Activated T-helper 2 cell treated with anti-CD3 and anti-CD28 coated beads, Interferon-gamma antibody, Interleukin-2, Interleukin-4, amounts not matched to agents 10 μg/mL and 5 μg/mL and 100 μg/mL, durations not matched to agents 14 hours and 24 hours and 36 hours (primary cell): ENCODE measurements at regions not wholly inside any gene's neighbourhood (a gene's known extent, or its start where the extent isn't known, plus 50 kb on each side); places are given as distances from the start of the nearest gene placed in this dataset.

Source experiments
- DNase-seq: peaks from one replicate; pipeline ENCODE4 v3.0.0; 2021; ENCODE audit warnings: low spot score
- H3K27ac Mint-ChIP-seq: one replicate; pipeline ENCODE4 v1.8.0; 2021; ENCODE audit warnings: mixed read lengths
- H3K27me3 Mint-ChIP-seq: one replicate; pipeline ENCODE4 v1.8.0; 2021; ENCODE audit warnings: low read depth, mixed read lengths
- H3K36me3 Mint-ChIP-seq: one replicate; pipeline ENCODE4 v1.8.0; 2021; ENCODE audit warnings: low read depth, mixed read lengths
- H3K4me1 Mint-ChIP-seq: one replicate; pipeline ENCODE4 v1.8.0; 2021; ENCODE audit warnings: low read depth, mixed read lengths
- H3K4me3 Mint-ChIP-seq: one replicate; pipeline ENCODE4 v1.8.0; 2021; ENCODE audit warnings: low read depth, mild to moderate bottlenecking, moderate library complexity, mixed read lengths
- H3K9me3 Mint-ChIP-seq: one replicate; pipeline ENCODE4 v1.8.0; 2021; ENCODE audit warnings: mixed read lengths
- intact Hi-C: fragments of 100-400 bp; cut with micrococcal nuclease; formaldehyde crosslinking; loops from one replicate; pipeline ENCODE4 v1.15.1; 2023

- intact Hi-C loops: no loop called here
- H3K36me3 Mint-ChIP-seq: no peaks in the 10 kb centered on the region
Observed at GRCh38 chr7:18123508-18124239, 96.0 kb upstream of the PRPS1L1 start.

DNA sequence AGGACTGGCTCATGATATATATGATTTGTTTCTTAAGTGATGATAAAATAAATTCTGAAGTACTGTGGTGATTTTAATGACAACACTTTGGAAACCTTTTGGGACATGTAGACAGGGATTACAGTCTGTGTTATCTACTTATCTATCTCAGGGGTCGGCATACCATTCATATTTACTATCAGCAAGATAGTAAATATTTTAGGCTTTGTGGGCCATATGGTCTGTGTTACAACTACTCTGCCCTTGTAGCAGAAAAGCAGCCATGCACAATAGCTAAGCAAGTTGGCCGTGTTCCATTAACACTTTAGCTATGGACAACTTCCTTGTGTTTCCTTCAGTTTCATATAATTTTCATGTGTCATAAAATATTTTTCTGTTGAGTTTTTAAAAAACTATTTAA lies 97.8 kb upstream of the PRPS1L1 start:
- Mint-ChIP-seq H3K27ac (no peak overlapping the region), H3K36me3 (no peaks in the 10 kb centered on the region), H3K4me3 (no peak overlapping the region), H3K27me3 (peaks cover 2% of the 10 kb centered on the region), H3K4me1 (no peaks in the 10 kb centered on the region), H3K9me3 (no peaks in the 10 kb centered on the region)
- no peak for DNase-seq
- intact Hi-C loops: no loop called here

More at GRCh38 chr7:18123508-18124239, 96.0 kb upstream of the PRPS1L1 start:
- no peaks in the 10 kb centered on the region for H3K4me1 Mint-ChIP-seq
- no peak overlapping the region for H3K4me3 Mint-ChIP-seq
- H3K27ac Mint-ChIP-seq: no peak overlapping the region
- no peaks in the 10 kb centered on the region for H3K9me3 Mint-ChIP-seq
- peaks cover under 1% of the 10 kb centered on the region for H3K27me3 Mint-ChIP-seq
- DNase-seq: no peak

- H3K36me3 Mint-ChIP-seq: no peaks in the 10 kb centered on the region
- H3K27ac Mint-ChIP-seq: no peak overlapping the region
- intact Hi-C loops: no loop called here
- H3K4me1 Mint-ChIP-seq: no peaks in the 10 kb centered on the region
- DNase-seq: no peak
- no peak overlapping the region for H3K4me3 Mint-ChIP-seq
- peaks cover 2% of the 10 kb centered on the region for H3K27me3 Mint-ChIP-seq
- no peaks in the 10 kb centered on the region for H3K9me3 Mint-ChIP-seq
Observed at GRCh38 chr7:18126281-18126680, 98.6 kb upstream of the PRPS1L1 start.

GRCh38 chr7:18128846-18129245 lies 101.2 kb upstream of the PRPS1L1 start:
- Mint-ChIP-seq H3K27ac (no peak overlapping the region), H3K4me1 (no peaks in the 10 kb centered on the region), H3K27me3 (peaks cover 2% of the 10 kb centered on the region), H3K4me3 (no peak overlapping the region), H3K36me3 (no peaks in the 10 kb centered on the region), H3K9me3 (no peaks in the 10 kb centered on the region)
- DNase-seq: no peak
- intact Hi-C loops: no loop called here

DNA sequence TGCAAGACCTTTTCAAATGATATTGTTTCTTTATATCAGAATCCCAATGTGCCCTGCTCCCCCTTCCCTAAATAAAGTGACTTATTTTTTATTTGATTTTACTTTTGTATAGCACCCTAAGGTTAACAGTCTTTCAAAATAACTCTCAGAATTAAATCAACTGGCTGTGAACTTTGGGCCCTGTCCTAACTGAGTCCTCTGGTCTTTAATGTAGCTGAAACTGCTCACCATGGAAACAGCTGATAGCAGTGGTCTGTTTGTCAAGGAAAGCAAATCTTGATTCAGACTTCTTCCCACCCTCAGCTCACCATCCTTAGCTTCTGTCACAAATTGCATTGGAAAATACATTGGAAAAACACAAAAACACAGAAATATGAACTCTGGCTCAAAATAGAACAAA lies 105.2 kb upstream of the PRPS1L1 start:
- no peaks in the 10 kb centered on the region for H3K4me1 Mint-ChIP-seq
- intact Hi-C loops: no loop called here
- peaks cover 2% of the 10 kb centered on the region for H3K27me3 Mint-ChIP-seq
- H3K9me3 Mint-ChIP-seq: no peaks in the 10 kb centered on the region
- no peak overlapping the region for H3K27ac Mint-ChIP-seq
- no peak for DNase-seq
- H3K36me3 Mint-ChIP-seq: no peaks in the 10 kb centered on the region
- no peak overlapping the region for H3K4me3 Mint-ChIP-seq

DNA sequence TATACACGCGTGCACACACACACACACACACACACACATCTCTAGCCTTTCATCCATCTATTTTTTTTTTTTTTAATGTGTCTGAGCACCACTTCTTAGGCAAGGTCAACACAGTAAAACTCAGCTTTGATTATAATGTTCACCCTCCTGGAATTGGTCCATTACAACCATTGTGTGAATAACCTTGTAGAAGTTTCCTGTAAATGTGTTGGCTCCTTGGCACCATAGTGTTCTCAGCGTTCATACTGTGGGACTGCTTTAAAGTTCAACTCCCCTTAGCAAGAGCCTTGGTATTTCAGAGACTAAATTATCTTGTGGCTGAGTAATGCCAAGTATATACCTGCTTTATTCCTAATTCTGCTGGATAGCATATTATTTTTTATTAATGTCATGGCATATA lies 106.3 kb upstream of the PRPS1L1 start:
- intact Hi-C loops: no loop called here
- H3K27ac Mint-ChIP-seq: no peak overlapping the region
- H3K4me1 Mint-ChIP-seq: no peaks in the 10 kb centered on the region
- no peak for DNase-seq
- H3K4me3 Mint-ChIP-seq: no peak overlapping the region
- H3K9me3 Mint-ChIP-seq: no peaks in the 10 kb centered on the region
- no peaks in the 10 kb centered on the region for H3K36me3 Mint-ChIP-seq
- H3K27me3 Mint-ChIP-seq: no peaks in the 10 kb centered on the region

DNA sequence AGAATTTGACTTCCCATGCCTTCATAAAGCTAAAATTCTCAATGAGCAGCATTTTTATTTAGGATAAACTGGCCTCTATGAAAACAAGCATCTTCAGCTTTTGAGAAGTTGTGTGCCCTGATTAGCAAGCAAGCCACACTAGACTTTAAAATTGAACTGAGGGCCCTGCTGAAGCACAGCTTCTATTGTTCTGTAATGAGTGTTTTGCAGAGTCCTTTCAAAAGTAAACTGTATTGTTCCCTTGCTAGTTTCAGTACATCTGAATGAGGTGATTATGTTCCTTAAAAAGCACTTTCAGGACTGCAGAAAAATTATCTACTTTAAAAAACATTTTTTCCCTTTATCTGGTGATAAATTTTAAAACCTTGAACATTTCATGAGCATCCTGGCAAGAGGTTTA lies 113.3 kb upstream of the PRPS1L1 start:
- H3K27me3 Mint-ChIP-seq: no peaks in the 10 kb centered on the region
- H3K4me3 Mint-ChIP-seq: no peak overlapping the region
- H3K9me3 Mint-ChIP-seq: no peaks in the 10 kb centered on the region
- intact Hi-C loops: no loop called here
- no peaks in the 10 kb centered on the region for H3K4me1 Mint-ChIP-seq
- H3K27ac Mint-ChIP-seq: no peak overlapping the region
- no peaks in the 10 kb centered on the region for H3K36me3 Mint-ChIP-seq
- DNase-seq: no peak

GRCh38 chr7:18144166-18144565 lies 116.5 kb upstream of the PRPS1L1 start:
- H3K36me3 Mint-ChIP-seq: no peaks in the 10 kb centered on the region
- no peaks in the 10 kb centered on the region for H3K4me1 Mint-ChIP-seq
- no peaks in the 10 kb centered on the region for H3K27me3 Mint-ChIP-seq
- DNase-seq: no peak
- no peaks in the 10 kb centered on the region for H3K9me3 Mint-ChIP-seq
- H3K27ac Mint-ChIP-seq: no peak overlapping the region
- intact Hi-C loops: no loop called here
- H3K4me3 Mint-ChIP-seq: no peak overlapping the region

- H3K27ac Mint-ChIP-seq: no peak overlapping the region
- H3K4me3 Mint-ChIP-seq: no peak overlapping the region
- no peak for DNase-seq
- no peaks in the 10 kb centered on the region for H3K27me3 Mint-ChIP-seq
- no peaks in the 10 kb centered on the region for H3K36me3 Mint-ChIP-seq
- H3K4me1 Mint-ChIP-seq: no peaks in the 10 kb centered on the region
- intact Hi-C loops: no loop called here
- no peaks in the 10 kb centered on the region for H3K9me3 Mint-ChIP-seq
Observed at GRCh38 chr7:18145160-18145559, 117.5 kb upstream of the PRPS1L1 start.

DNA sequence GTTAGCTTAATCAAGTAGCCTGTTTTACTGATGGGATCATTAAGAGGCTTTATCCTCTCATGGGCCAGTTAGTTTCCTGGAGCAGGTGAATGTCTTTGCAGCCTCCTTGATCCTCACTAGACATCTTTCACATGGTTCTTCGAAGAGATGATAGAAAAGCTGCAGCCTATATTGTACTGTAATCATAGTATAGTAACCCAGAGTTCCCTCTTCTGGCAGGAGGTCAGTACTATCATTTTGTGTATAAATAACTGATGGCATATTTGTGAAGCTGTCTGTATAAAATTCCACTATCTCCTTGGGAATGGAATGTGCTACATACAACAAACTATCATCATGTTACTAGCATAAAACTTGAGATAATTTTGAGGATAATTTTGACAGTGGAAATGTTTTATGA lies 123.8 kb upstream of the PRPS1L1 start:
- intact Hi-C loops: no loop called here
- H3K9me3 Mint-ChIP-seq: no peaks in the 10 kb centered on the region
- no peaks in the 10 kb centered on the region for H3K4me1 Mint-ChIP-seq
- no peak overlapping the region for H3K4me3 Mint-ChIP-seq
- DNase-seq: no peak
- H3K27ac Mint-ChIP-seq: no peak overlapping the region
- no peaks in the 10 kb centered on the region for H3K36me3 Mint-ChIP-seq
- peaks cover 2% of the 10 kb centered on the region for H3K27me3 Mint-ChIP-seq

- Mint-ChIP-seq H3K4me1 (no peaks in the 10 kb centered on the region), H3K36me3 (no peaks in the 10 kb centered on the region), H3K9me3 (no peaks in the 10 kb centered on the region), H3K27ac (no peak overlapping the region), H3K4me3 (no peak overlapping the region), H3K27me3 (peaks cover 2% of the 10 kb centered on the region)
- DNase-seq: no peak
- intact Hi-C loops: no loop called here
Observed at GRCh38 chr7:18153183-18153748, 125.6 kb upstream of the PRPS1L1 start.

GRCh38 chr7:18154726-18155125 lies 127.1 kb upstream of the PRPS1L1 start:
- H3K9me3 Mint-ChIP-seq: no peaks in the 10 kb centered on the region
- no peaks in the 10 kb centered on the region for H3K4me1 Mint-ChIP-seq
- intact Hi-C loops: no loop called here
- H3K36me3 Mint-ChIP-seq: no peaks in the 10 kb centered on the region
- no peak overlapping the region for H3K4me3 Mint-ChIP-seq
- DNase-seq: no peak
- H3K27ac Mint-ChIP-seq: no peak overlapping the region
- peaks cover 2% of the 10 kb centered on the region for H3K27me3 Mint-ChIP-seq

DNA sequence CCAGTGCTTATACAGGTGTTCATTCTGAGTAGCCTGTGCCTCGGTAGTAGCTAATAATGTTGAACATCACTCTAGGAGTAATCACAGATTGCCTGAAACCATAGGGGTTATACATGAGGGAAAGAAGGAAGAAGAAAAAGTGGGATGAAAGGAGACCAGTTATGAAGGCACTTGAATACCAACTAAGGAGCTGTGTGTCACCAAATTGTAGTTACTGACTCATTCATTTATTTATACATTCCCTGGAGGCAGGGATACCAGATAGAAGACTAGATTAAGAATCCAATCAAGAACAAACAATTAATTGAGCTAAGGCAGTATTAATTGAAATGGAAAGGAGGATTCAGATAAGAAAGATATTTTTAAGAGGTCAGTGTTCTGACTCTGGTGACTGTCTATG lies 129.6 kb upstream of the PRPS1L1 start:
- Mint-ChIP-seq H3K4me3 (no peak overlapping the region), H3K9me3 (no peaks in the 10 kb centered on the region), H3K4me1 (no peaks in the 10 kb centered on the region), H3K36me3 (no peaks in the 10 kb centered on the region), H3K27me3 (peaks cover 2% of the 10 kb centered on the region), H3K27ac (no peak overlapping the region)
- intact Hi-C loops: no loop called here
- DNase-seq: no peak
